ENCODE measurements at regions not wholly inside any gene's neighbourhood (a gene's known extent, or its start where the extent isn't known, plus 50 kb on each side); places are given as distances from the start of the nearest gene placed in this dataset.

DNA sequence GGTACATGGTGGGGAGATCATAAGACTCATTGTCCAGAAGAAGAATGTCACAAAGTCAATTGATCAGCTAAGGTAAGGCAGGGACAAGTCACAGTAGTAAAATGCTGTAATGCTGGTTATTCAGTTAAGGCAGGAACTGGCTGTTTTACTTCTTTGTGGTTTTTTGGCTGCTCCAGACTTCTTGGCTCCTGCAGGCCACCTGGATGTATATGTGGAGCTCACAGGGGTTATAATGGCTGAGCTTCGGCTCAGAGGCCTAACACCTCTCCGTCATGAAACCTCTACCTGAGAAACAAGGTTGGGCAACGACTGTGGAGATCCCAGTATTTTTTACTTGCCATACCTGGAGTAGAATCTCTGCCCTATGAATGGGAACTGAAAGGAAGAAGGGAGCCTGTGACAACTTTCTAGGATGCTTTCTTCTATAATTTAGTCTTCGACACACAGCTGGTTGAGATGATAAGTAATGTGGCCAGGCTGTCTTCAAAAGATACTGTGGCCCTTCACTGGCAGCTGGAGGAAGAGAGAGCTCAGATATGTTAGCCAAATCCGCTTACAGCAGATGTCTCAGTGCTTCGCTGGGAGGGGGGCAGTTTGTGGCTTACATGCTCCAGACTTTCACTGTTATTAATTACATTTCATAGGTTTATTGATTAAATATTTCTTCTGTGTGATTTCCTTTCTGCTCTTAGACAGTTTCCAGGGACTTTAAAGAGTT is 887.8 kb downstream of the IGSF11 start:
- DNase-seq, result no peak

DNA sequence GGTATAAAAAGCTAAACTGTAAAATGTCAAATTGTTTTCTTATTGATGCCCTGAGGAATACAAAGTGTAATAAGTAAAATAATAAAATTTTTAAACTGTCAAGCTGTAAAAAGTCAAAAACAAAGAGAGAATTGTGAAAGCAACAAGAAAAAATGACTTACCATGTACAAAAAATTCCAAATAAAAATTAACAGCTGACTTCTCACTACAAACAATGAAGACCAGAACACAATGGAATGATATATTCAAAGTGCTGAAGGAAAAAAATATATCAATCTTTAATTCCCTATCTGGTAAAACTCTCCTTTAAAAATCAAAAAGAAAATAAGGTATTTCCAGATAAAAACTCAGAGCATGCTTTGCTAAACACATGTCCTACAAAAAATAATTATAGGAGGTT is 883.5 kb downstream of the IGSF11 start:
- no peak for DNase-seq

DNA sequence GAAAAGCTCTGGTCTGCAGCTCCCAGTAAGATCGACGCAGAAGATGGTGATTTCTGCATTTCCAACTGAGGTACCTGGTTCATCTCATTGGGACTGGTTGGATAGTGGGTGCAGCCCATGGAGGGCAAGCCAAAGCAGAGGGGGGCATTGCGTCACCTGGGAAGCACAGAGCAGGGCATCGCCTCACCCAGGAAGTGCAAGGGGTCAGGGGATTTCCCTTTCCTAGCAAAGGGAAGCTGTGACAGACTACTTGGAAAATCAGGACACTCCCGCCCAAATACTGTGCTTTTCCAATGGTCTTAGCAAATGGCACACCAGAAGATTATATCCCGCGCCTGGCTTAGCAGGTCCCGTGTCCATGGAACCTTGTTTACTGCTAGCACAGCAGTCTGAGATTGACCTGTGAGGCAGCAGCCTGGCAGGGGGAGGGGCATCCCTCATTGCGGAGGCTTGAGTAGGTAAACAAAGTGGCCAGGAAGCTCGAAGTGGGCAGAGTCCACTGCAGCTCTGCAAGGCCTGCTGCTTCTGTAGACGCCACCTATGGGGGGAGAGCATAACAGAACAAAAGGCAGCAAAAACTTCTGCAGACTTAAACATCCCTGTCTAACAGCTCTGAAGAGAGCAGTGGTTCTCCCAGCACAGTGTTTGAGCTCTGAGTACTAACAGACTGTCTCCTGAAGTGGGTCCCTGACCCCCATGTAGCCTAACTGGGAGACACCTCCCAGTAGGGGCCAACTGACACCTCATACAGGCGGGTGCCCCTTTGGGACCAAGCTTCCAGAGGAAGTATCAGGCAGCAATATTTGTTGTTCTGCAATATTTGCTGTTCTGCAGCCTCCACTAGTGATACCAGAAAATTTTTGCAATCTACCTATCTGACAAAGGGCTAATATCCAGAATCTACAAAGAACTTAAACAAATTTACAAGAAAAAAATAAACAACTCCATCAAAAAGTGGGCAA is 871.7 kb downstream of the IGSF11 start:
- peak; percentile 4 to 41 for DNase-seq

DNA sequence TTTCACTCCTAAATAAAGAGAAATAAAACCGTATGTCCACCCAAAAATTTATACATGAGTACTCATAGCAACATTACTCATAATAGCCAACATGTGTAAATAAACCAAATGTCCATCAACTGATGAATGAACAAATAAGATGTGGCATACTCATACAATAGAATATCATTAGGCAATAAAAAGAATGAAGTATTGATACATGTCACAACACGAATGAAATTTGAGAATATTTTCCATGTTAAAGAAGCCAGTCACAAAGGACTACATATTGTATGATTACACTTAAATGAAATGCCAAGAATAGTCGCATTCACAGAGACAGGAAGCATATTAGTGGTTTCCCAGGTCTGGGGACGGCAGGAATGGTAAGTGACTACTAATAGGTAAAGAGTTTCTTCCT is 869.2 kb downstream of the IGSF11 start:
- DNase-seq, result no peak

DNA sequence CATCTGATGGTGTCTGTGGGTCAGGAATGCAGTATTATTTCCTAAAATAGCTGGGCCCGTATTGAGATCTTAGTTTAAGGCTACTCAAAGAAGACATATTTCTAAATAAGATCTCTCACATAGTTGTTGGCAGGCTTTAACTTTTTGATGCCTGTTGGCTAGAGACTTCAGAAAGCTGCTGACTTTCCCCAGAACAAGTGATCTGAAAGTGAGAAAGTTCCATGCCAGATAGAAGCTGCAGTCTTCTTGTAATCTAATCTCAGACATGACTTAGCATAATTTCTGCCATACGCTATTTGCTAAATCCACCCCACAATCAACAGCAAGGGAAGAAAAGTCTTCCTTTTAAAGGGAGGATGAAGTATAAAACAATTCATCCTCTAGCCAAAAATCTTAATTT is 867.1 kb downstream of the IGSF11 start:
- DNase-seq, result no peak

DNA sequence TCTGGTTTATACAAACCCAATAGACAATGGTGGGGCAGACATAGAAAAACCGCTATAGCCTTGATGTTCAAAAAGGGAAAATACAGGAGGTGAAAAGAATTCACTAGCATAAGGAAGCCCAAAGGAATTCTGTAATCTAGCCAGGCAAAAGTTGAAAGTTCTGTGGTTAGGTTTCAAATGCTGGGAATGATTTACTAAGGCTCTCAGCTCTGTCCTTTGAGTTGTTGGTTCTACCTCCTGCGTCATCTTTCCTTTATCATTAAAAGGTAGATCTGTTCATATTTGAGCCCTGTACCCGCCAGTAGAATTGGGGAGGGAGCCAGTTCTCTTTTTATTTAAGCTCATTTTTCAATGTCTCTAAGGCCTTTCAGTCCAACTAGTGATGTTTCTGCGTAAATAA is 866.5 kb downstream of the IGSF11 start:
- no peak for DNase-seq

DNA sequence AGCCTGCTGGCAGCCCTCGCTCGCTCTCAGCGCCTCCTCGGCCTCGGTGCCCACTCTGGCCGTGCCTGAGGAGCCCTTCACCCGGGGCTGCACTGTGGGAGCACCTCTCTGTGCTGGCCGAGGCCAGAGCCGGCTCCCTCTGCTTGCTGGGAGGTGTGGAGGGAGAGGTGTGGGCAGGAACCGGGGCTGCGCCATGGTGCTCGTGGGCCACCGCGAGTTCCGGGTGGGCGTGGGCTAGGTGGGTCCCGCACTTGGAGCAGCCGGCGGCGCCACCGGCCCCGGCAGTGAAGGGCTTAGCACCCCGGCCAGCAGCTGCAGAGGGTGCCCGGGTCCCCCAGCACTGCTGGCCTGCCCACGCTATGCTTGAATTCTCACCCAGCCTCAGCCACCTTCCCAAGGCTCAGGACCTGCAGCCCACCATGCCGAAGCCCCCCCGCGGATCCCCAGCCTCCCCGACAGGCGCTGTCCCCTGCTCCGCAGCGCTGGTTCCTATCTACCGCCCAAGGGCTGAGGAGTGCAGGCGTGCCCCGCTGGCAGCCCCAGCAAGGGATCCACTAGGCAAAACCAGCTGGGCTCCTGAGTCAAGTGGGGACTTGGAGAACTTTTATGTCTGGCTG is 863.3 kb downstream of the IGSF11 start:
- no peak for DNase-seq

DNA sequence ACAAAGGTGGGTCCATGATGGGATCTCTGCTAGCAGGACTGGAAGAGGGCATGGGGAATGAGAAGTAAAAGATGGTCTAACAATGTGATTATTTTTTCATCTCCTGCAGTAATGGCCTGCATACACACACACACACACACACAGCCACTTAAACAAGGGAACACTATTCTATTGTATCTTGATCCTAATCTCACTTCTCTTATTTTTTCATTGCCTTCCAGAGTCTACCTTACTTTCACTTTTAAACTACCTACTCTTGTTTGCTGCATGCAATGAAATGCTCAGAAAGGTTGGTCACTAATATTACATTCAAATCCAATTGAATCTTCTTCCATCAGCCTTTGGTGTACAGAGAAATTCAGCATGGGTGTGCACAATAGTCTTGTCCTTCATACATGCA is 853.8 kb downstream of the IGSF11 start:
- no peak for DNase-seq

DNA sequence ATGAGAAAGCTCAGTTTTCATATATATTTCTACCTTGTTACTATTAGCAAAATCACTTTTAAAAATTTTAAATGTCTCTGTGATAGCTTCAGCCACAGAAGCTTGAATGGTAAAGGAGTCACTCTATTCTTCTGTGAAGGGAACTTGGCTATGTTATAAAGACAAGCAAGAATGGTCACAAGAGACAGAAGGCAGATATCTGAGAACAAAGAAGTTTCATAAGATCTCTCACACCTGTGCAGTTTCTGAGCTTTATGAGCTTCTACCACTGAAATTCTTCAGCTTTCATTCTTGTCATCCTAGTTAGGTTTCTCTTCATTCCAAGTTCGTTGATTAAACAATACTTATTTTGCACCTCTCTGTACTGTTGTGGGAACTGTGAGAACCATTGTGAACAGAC is 853.4 kb downstream of the IGSF11 start:
- no peak for DNase-seq

DNA sequence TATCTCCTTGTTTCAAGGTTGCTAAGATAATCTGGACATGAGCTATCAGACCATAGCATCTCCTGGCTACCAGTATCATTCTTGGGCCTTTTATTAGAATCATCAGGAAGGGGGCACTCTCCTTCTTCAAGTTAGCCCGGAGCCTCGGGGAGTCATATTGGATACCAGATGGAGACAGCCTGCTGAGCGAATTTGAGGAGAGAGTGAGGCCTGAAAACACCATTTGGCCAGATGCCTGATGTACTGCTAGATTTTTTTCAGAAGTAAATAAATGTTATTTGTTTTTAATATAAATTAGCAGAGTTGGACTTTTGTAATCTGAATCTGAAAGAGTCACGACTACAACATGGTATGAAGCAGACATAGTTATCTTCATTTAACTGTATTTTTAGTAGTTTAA is 848.6 kb downstream of the IGSF11 start:
- no peak for DNase-seq

DNA sequence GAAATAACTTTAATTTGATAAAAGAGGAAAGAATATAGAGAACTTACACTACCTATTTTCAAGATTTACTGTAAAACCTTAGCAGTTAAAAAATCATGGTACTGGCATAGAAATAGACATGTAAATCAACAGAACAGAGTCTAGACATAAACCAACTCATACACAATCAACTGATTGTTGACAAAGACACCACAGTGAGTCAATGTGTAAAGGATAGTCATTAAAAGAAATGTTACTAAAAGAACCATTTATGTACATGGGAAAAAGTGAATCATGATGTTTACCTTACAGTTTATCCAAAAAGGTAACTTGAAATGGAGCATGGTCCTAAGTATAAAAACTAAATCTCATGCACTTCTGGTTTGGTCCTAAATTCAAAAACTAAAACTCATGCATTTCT is 847.4 kb downstream of the IGSF11 start:
- DNase-seq, result no peak

DNA sequence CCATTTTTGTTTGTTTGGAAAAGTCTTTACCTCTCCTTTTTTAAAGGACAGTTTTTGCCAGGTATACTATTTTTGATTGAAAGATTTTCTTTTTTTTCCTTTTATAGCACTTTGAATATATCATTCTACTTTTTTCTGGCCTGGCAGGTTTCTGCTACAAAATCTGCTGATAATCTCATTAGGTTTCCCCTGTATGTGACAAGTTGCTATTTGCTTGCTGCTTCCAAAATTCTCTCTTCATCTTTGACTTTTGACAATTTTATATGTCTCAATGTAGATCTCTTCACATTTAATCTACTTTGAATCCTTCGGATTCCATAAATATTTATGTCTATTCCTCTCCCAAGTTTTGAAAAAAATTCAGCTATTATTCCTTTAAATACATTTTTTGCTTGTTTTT is 838.5 kb downstream of the IGSF11 start:
- no peak for DNase-seq

DNA sequence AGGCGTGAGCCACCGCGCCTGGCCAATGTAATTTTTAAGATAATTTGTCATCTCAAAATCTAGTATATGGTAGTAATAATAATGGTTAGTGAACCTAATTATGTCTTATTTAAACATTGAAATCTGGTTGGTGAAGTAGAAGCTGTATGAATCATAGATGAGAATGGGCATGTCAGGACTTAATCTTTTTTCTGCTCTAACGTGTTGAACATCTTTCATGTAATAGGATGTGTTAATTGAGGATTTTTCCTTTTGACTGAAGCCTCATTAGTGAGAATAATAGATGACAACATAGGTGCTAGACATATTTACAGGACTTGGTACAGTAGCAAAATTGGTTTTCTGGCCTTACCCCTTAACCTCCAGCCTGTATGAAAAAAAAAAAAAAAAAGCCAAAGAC is 835.6 kb downstream of the IGSF11 start:
- no peak for DNase-seq

DNA sequence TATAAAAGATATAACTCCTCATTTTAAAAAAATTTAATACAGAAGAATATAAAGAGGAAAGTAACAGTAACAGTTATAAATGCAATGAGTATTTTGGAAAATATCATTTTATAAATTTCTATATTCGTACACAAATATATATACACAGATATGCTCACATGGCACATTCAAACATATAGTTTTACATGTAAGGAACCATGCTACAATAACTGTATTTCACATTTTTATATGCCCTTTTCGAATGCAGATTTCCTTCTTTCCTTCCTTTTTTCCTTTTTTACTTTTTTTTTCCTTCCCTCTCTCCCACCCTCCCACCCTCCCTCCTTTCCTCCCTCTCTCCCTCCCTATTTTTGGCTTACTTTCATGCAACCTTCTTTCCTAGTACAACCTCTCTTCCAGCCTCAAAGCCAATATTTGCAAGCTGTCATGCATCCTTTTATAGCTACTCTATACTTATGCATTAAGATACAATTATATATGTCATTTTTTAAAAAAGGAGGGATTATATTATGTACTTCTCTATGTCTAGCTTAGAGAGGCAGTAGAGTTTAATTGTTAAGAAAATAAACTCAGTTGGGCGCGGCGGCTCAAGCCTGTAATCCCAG is 830.5 kb downstream of the IGSF11 start:
- no peak for DNase-seq

DNA sequence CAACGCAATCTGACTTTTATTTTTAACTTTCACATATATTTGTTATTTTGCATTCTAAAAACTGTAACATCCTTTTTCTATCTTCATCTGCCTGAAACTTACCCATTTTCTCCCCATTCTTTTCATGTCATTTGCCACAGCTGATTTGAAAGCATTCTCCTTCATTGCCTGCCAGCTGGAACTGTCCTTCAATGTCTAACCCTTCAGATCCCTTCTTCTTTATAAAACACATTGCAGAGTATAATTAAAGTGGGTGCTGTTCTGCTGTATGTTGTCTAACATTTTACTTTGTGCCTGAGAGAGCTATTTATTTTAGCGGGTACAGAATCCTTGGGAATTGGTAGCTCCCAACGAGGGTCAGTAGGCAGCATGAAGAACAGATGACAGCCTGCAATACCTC is 827.4 kb downstream of the IGSF11 start:
- no peak for DNase-seq

DNA sequence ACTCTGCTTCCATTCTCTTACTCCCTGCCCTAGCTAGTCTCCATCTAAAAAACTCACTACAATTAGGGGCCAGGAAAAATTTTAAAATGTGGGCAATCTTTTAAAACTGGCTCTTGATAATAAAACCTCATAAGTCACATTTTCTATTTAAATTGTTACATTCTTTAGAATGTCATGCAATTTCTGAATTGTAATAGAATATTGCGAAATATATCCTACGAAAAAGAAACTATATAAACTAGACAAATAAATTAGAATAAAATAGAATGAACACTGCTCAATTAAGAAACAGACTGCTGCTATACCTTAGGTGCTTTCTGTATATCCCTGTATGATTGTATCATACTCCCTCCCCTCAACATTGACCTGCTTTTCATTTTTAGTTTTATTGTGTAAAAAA is 826.0 kb downstream of the IGSF11 start:
- no peak for DNase-seq

DNA sequence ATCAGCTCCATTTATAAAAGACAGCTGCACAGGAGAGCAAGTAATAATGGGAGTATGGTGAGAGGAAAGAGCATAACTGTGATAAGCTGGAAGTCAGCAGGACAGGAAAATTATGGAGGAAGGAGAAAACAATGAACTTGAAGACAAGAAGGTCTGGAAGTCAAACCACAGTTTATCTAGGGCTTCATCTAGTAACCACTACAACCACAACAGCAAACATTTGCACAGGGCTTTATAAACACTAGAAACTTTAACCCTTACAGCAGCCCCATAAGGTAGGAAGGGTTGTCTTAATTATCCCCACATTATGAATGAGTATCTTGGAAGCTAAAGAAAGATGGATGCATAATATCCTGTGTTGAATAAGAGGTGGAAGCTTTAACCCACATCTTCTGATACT is 820.8 kb downstream of the IGSF11 start:
- DNase-seq, result no peak

DNA sequence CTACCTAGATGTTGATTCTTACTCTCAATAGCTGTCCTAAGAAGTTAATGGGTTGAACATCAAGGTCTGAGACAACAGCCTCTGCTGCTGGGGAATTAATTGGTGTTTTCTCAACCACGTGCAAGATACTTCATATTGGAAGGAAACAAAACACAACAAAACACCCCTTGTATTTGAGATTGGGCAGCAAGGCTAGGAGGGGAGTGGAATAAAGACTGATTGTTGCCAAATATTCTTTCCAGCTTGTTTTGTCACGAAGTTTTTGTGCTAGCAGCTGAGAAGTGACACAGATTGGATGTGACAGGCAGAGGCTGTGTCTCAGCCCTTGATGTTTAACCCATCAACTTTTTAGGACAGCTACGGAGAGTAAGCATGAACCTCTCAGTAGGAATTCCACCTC is 808.4 kb downstream of the IGSF11 start:
- DNase-seq, result no peak

DNA sequence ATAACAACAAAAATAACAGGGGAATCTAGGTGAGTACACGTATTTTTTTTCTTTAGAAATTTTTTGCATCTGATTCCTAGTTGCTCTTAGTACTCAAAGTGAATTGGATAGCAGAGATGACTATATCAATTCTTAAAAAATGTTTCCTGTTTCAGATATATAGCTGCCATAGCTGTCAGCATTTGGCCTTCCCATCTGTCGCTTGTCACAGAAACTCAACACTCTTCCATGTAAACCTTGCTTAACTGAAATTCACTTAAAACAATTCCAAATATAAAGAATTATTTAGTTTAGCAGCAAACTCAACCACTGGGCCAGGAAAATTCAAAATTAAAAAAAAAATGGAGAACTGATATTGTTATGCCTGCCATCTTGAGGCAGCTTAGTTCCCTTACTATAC is 807.5 kb downstream of the IGSF11 start:
- DNase-seq, result no peak

DNA sequence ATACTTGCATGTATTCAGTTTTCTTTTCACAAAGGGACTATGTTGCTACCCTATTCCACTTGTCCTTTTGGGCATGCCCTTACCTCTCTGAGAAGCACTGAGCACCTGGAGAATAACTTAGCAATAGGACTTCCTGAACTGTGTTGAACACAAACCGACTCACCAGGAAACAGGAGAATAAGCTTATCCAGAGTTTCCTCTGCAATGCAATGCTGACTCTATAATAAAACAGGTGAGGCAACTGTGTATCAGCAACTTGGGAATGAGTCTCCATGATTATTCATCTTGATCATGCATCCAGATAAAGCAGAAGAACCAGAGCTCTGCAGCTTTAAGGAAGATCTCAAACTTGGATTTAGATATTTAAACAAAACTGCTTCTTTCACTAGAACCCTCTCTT is 806.5 kb downstream of the IGSF11 start:
- DNase-seq, result no peak

DNA sequence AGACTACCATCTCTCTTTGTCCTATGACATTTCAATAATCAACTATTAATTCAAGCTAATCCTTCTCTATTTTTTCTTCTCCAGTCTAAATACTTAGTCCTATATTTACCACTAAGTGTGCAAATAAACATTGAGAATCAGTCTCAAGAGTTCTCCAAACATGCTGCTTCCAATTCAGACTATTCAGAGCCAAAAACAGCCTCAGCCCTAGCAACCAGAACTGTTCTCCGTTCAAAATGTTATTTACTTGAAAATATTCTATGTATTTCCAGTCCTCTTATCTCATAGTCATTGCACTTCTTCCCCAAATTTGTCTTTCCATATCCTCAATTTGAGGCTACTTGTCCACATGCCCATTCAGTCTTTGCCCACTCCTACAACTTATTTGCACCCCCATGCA is 805.5 kb downstream of the IGSF11 start:
- DNase-seq, result no peak

DNA sequence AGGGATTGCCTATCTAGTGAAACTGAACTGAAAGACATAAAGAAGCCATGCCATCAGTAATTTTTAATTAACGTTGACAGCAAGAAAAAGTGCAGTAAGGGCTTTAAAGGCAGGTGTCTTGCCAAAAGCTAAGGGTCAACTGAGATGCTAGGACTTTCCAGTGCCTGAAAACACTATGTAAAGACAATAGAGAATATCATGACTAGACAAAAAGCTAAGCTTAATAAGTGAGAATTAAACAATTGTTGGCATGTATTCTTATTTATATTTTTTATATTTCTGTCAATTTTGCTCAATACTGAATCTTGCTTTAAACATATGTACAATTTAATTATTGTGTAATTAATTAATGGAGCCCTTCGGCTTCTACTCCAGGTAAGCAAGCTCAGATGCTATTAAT is 803.1 kb downstream of the IGSF11 start:
- DNase-seq, result no peak

DNA sequence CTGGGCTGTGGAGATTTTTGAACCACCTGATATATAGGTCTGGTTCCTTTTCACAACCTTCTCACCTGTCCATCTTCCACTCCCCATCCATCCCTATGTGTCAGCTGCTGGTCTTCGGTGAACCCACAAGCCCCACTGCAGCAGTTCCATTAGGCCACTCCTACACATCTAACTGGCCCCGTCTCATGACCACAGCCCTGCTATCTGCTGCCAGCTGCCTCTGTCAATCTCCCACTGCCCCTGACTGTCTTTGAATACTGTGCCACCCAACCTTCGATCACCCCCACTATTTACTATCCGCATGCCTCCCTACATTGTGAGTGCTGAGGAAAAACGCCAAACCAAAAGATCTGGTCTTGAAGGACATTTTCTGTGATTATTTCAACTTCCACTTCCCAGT is 795.4 kb downstream of the IGSF11 start:
- no peak for DNase-seq

DNA sequence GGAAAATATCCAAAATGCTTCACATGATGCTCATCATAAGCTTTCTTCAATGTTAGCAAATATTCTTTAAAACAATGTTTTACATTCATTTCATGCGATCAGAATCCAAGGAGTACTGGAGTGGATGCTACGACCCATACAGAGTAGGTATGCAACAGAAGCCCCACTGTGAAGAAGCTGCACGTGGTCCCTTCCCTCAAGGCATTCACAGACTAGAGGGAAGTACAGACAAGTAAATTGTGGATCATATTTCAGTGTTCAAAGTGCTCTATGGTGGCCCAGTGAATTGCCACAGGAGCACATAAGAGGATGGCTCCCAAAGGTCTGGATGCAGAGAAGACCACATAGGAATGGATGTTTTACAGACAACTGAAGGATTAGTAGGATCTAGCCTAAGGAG is 789.9 kb downstream of the IGSF11 start:
- DNase-seq, result no peak
